HL-60/S4 (cell line): ENCODE measurements at regions not wholly inside any gene's neighbourhood (a gene's known extent, or its start where the extent isn't known, plus 50 kb on each side); places are given as distances from the start of the nearest gene placed in this dataset.

Experiments used
- in situ Hi-C: fragments of 300-500 bp; cut with MboI; formaldehyde crosslinking; loops from 2 replicates; pipeline ENCODE4 v1.14.3; 2022; ENCODE audit warnings: low sequenced_read_pairs

GRCh38 chr2:21668078-21668710, 544.4 kb downstream of the TDRD15 start:
- in situ Hi-C loops, result no loop called here

DNA sequence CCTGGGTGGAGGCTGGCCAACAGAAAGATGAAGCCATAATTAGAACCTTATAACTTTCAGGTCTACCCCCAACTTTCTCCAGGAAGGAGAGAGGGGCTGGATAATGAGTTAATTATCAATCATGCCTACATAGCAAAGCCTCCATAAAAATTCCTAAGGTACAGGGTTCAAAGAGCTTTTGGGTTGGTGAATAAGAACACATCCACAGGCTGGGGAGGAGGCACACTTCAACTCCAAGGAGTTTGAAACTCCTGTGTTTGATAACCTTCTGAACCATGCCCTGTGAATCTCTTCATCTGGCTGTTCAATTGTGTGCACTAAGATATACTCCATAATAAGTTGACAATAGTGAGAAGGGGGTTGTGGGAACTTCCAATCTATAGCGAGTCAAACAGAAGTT, 552.3 kb downstream of the TDRD15 start:
- in situ Hi-C loops, result no loop called here

DNA sequence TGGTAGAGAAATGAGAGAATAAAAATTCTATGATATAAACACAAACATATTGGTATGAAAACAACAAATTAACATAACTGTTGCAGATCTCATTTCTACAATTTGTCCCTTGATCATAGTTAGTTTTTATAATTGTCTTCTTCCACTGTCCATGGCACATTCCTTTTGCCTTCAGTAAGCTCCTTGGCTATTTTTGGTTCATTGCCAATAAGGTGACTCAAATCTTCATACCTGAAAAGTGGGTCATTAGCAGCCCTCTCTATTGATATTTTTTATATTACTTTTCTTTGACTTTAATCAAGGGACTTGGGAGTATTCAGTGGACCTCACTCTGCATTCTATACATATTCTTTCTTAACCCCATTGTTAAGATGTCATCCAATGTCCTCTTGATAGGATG, 552.9 kb downstream of the TDRD15 start:
- in situ Hi-C loops, result no loop called here

GRCh38 chr2:21683838-21684237, 560.1 kb downstream of the TDRD15 start:
- in situ Hi-C loops, result no loop called here

DNA sequence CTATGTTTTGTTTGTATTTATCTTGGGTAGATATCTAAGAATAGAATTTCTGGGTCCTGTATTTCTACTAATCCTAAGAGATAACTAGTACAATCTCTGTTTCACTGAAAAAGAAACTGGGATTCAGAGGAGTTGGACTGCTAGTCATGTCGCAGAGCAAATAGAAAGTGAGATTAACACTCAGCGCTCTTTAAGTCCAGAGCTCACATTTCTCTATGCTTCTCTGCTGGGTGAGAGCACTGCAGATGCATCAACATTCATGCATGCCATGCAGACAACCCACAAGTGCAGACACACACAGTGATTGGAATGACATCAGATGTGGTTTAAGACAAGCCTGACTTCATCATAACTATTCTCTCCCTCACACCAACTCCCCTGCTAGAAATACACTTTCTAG, 563.8 kb downstream of the TDRD15 start:
- in situ Hi-C loops, result no loop called here

DNA sequence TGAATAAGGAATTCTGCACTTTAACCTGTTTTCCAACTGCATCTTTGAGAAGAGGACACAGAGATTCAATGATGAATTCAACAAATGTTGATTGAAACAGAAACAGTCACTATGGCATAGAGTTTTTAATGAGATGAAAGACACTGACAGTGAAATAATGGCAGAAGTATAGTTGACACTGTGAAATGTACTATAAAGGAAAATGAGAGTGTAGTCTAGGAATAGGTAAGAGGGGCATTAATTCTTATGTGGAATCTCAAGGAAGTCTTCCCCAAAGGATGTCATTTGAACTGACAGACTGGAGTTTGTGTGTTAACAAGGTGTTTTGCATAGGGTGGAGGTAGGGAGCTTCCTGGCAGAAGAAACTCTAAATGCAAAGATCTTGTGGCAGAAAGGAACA, 566.2 kb downstream of the TDRD15 start:
- in situ Hi-C loops, result no loop called here

GRCh38 chr2:21693081-21693480, 569.3 kb downstream of the TDRD15 start:
- in situ Hi-C loops, result no loop called here

DNA sequence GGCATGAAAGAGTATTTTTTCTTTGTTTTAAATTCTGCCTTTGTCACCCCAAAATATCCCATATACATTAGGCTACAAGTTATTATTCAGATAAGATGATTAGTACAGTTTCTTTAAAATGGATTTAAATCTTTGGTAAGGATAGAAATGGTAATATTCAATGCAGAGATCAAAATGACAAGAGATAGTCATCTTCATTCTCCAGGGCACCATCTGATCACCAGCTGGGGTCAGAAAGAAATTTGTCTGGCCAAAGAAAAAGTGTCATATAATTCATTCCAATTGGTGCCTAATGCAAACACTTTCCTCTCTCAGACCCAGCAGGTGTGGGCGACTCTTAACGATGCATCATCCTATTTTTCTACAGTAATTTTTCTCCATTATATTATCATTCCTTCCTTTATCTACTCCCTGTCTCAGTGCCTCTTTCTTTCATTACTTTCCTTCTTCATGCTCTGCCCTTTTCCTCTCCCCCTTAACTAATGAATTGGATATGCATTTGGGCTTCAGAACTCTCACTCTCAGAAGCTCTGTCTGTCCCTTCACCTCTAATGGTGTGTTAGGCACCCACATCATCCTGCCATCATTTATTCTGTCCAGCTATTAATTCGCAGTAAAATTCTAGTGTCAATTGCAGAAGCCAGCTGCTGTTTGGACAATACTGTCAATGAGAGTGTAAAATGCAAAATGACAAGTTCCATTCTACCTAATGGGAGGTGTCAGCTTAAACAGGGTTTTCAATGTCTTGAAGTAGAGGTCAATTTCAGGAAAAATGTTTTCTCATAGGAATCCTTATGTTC, 570.5 kb downstream of the TDRD15 start:
- in situ Hi-C loops, result no loop called here

GRCh38 chr2:21696900-21697299, 573.1 kb downstream of the TDRD15 start:
- in situ Hi-C loops, result no loop called here

- in situ Hi-C loops, result no loop called here
Measured at GRCh38 chr2:21700644-21701043, 576.9 kb downstream of the TDRD15 start.

DNA sequence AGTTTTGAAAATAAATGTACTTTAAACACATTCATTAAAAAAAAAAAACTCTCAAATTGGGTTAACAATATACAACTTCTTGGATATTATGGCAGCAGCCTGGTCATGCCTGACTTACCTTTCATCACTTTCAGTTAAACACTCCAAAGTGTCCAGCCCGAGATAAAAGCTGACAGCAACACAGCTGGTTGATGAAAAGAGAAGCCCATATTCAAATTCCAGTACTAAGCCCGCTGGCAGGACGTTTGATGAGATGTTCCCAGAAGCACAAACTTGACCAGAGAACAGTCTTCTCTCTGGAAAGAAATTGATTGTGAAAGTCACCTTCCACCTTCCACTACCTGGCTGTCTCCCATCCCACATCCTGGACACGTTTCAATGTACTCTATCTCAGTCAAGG, 586.3 kb downstream of the TDRD15 start:
- in situ Hi-C loops, result no loop called here

DNA sequence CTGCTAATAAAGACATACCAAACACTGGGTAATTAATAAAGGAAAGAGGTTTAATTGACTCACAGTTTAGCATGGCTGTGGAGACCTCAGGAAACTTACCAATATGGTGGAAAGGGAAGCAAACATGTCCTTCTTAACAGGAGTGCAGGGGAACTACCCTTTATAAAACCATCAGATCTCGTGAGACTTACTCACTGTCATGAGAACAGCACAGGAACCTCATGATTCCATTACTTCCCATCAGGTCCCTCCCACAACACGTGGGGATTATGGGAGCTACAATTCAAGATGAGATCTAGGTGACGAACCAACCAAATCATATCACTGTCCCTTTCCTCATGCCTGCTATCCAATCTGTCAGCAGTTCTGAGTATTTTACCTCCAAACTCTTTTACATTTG, 586.7 kb downstream of the TDRD15 start:
- in situ Hi-C loops, result no loop called here

DNA sequence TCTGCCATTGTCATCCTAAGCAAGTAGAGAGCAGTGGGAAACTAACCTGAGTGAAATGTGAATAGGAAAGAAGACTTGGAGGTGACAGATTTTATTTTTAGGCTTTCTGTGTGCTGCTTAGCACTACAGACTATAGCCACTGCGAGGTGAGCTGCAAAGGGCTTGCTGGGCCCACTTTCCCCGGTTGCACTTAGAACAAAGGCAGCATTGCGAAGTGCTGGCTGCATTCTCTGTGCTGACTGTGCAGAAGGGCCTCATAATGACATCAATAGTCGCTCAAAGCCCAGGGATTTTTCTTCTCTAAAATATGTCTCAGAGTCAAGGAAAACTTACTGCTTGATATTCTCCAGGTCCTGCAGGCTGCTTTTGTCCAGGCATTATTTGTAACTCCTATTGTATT, 592.1 kb downstream of the TDRD15 start:
- in situ Hi-C loops, result no loop called here

DNA sequence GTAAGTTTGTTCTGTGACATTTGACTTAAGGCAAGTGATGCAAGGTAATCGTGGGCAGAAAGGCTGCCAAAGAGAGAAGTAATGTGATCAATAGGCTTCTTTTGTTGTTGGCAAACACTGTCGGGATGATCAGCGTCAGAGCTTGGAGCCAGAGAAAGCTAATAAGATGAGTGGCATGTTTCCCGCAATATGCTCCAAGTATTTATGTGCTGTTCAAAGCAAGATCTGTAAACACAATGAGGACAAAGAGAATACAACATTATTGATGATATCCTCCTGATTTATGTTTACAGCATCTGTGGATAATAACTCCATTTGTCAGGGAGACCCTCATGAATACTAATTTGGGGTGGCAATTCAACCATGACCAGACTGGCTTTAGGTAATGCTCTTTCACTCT, 603.3 kb downstream of the TDRD15 start:
- in situ Hi-C loops, result no loop called here

- in situ Hi-C loops, result no loop called here
Measured at GRCh38 chr2:21728133-21728532, 604.4 kb downstream of the TDRD15 start.

DNA sequence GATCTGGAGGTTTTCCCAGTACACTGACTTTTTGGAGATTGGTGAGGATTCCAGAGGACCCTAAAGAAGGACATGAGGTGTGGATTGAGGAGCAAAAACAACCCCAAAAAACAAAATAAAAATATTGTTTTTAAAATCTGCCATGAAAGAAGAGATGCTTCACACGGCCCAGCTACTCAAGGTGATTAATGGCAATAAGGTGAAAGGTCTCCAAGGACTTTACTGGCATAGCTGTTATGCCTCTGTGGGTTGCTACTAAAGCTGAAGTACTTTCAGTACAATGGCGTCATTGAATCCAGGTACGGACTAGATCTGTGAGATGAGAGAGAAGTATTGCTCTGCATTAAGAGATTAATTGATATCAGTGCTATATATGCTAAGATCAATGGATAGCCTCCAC, 606.4 kb downstream of the TDRD15 start:
- in situ Hi-C loops, result no loop called here

- in situ Hi-C loops, result no loop called here
Measured at GRCh38 chr2:21740484-21740883, 616.7 kb downstream of the TDRD15 start.

GRCh38 chr2:21746499-21746898, 622.7 kb downstream of the TDRD15 start:
- in situ Hi-C loops, result no loop called here

DNA sequence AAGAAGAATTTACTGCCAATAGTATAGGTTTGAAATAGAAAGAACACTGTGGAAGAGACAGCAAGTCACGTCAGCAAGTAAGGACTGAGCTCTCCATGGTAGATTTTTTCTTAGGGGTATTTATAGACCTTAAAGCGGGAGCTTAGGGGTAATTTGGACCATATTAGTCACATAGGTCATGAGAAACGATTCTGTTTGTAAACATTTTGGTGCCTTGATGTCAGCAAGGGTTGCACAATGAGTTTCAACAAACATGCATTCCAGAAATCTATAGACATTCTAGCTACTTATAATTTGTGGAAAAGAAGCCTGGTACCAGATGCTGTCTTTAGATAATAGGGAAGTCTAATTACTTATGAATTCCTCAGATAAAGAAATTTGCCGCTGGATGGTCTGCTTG, 624.7 kb downstream of the TDRD15 start:
- in situ Hi-C loops, result no loop called here

DNA sequence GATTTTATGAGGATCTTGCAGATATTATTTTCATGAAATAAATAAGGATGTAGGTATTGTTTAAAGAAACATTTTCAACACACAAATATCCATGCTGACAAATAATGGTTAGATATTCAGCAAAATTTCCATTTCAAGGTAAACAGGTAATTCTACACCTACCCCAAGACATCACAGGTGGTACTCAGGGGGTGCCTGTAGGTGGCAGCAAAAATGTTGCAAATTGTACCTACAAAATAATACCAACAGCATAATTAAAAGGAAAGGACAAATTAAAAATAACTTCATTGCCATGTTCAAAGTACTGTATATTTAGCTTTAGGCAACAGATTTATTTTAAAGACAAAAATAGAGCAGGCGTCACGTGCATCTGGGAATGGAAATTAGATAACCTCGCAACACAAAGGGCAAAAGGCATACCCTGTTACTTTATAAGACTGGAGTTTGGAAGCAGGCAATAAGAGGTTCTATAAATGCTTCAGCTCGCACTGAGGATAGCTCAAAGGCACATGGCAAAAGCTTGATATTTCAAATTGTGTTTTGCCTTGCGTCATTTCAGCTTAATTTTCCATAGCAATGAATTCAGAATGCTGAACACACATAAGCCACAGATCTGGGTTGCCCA, 630.5 kb downstream of the TDRD15 start:
- in situ Hi-C loops, result no loop called here

DNA sequence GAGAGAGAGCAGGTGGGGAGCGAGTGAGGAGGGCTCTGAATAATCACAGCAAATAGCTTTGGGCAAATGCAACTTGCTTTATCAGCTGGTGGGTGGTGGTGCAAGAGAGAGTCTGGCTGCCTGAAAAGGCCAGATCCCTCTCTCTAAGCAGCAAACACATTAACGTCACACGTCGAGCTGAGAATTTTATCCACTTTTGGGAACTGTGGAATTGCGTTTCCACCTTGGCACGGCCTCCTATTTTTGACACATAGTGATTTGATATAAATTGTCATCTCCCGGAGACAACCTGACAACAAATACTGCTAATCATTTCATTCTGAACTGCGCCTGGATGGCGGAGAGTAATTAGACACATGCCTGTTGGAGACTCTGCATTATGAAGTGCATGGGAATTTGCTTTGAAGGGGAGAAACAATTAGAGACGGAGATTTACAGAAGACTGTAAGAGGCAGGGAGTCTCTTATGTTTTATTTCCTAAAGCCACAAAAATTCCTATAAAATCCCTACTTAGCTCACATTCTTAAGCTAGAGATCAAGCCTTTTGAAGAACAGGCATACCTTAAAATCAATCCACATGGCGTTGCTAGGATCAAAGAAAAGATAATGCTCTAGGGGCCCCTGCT, 634.1 kb downstream of the TDRD15 start:
- in situ Hi-C loops, result no loop called here

- in situ Hi-C loops, result no loop called here
Measured at GRCh38 chr2:21759819-21760218, 636.1 kb downstream of the TDRD15 start.
